Ovary (tissue), 7 donors: ENCODE measurements at regions not wholly inside any gene's neighbourhood (a gene's known extent, or its start where the extent isn't known, plus 50 kb on each side); places are given as distances from the start of the nearest gene placed in this dataset.

Experiments
- DNase-seq, 5 donors: peaks; one replicate each; pipeline ENCODE4 v3.0.0-alpha.2; 2019 to 2020
- H3K27ac ChIP-seq, 2 donors: fragments of 200-600 bp; one replicate each; pipeline versions ENCODE4 v1.5.1 to v1.8.0; 2019 to 2022
- H3K27me3 ChIP-seq: fragments of 200-600 bp; one replicate; pipeline ENCODE4 v1.8.0; 2022
- H3K36me3 ChIP-seq: fragments of 200-600 bp; sonication (generic); one replicate; pipeline ENCODE4 v1.5.1; 2019
- H3K4me1 ChIP-seq: one replicate; pipeline ENCODE4 v1.8.1; 2013; ENCODE audit warnings: mild to moderate bottlenecking, moderate library complexity; ENCODE audit not compliant: insufficient read depth
- H3K4me3 ChIP-seq: fragments of 200-600 bp; sonication (generic); one replicate; pipeline ENCODE4 v1.5.1; 2017
- H3K9me3 ChIP-seq, 2 donors: fragments of 200-600 bp in 1 of 2; sonication (generic) in 1 of 2; one replicate each; pipeline versions ENCODE4 v1.5.1 to v1.8.1; 2013 to 2019; ENCODE audit warnings: mild to moderate bottlenecking in 1 of 2, moderate library complexity in 1 of 2
- EP300 ChIP-seq: sonication (generic); formaldehyde crosslinking; IDR thresholded peaks from one replicate; pipeline ENCODE4 v1.6.1; 2017; ENCODE audit warnings: antibody characterized with exemption
- POLR2A ChIP-seq: fragments of 450-650 bp; IDR thresholded peaks from one replicate; pipeline ENCODE4 v1.6.1; 2017; ENCODE audit warnings: antibody characterized with exemption, mild to moderate bottlenecking, moderate library complexity
- WGBS, 3 donors: extraction: QIAGEN DNeasy Blood & Tissue Kit in 1 of 3; methylation state at CpG; one replicate each; pipeline versions ENCODE4 v1.1.5 to v1.1.7; 2013 to 2017; 5-methylcytosine and 5-hydroxymethylcytosine counted together
- intact Hi-C, 4 donors: fragments of 100-400 bp; cut with DNase I; formaldehyde crosslinking; loops; one replicate each; pipeline versions ENCODE4 v1.11.0 to v1.15.1; 2022 to 2023
- TF ChIP-seq, protein P1 (sequence below), 3 donors: fragments of 450-650 bp in 2 of 3; fragments of 200-600 bp in 1 of 3; IDR thresholded peaks; one replicate each; pipeline versions ENCODE4 v1.5.1 to v1.8.0; 2016 to 2022; ENCODE audit warnings: antibody characterized with exemption in 3 of 3, mild to moderate bottlenecking in 1 of 3
- donor health status: DM: no; HTN: no; CAD: no; lungs with moderate emphysema.
- donor health status: DM: no; HTN: no; CAD: no.
- donor health status: Bipolar disorder and iron deficiency.
- donor health status: DM: no; HTN: no; CAD: no.
- donor health status: DM: yes; HTN: yes; CAD: no.

DNA sequence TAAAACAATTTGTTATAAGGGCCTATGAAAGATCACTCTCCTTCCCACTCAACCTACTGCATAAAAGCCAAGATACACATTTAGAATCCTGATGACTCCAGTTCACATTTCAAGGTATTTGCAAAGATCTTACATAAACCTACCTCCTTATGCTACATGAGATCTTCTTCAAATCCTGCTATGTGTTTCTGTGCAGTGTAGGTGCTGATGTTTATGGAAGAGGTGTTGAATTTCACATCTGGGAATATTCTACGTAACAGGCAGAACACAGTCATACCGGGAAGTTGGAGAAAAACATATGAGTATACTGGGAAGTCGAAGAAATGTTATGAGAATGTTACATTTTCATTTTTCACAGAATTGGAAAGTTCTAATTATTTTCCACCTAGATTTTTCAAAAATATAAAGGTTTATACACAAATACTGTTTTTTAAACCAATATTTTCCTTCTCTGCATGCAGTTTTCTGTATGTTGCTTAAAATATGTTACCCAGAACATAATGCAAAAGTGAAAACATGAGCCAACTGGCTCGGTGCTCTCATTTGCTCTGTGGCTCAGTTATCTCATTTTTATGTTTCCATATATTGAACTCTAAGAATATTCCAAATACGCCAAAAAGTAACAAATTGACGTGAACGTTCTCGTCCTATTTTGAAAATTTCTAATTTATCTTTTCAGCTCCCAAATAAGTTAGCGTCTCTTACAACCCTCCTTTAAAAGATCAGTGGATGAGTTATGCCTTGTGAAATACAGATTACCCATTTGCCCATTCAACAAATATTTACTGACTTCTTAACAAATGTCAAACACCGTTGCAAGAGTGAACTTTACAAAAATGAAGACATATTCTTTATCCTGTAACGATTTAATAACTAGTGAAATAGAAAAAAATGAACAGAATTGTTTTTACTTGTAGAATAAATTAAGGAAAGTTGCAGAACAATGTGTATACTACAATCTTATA, 899.3 kb downstream of the STIM2 start:
- Histone ChIP-seq H3K27ac (no peak overlapping the region), H3K27me3 (no peaks in the 10 kb centered on the region), H3K4me3 (no peak overlapping the region), H3K4me1 (no peaks in the 10 kb centered on the region), H3K36me3 (no peaks in the 10 kb centered on the region), H3K9me3 (no peaks in the 10 kb centered on the region)
- WGBS, 3 donors = 73 to 85% (median 74%) methylated on average over 11 of the region's 11 CpGs
- TF ChIP-seq EP300 (no peak), POLR2A (no peak)
- TF ChIP-seq, protein P1, sequence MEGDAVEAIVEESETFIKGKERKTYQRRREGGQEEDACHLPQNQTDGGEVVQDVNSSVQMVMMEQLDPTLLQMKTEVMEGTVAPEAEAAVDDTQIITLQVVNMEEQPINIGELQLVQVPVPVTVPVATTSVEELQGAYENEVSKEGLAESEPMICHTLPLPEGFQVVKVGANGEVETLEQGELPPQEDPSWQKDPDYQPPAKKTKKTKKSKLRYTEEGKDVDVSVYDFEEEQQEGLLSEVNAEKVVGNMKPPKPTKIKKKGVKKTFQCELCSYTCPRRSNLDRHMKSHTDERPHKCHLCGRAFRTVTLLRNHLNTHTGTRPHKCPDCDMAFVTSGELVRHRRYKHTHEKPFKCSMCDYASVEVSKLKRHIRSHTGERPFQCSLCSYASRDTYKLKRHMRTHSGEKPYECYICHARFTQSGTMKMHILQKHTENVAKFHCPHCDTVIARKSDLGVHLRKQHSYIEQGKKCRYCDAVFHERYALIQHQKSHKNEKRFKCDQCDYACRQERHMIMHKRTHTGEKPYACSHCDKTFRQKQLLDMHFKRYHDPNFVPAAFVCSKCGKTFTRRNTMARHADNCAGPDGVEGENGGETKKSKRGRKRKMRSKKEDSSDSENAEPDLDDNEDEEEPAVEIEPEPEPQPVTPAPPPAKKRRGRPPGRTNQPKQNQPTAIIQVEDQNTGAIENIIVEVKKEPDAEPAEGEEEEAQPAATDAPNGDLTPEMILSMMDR (IDR thresholded peaks at IDR 0.05) = no peak
- intact Hi-C loops = no loop called here
- no peak for DNase-seq

DNA sequence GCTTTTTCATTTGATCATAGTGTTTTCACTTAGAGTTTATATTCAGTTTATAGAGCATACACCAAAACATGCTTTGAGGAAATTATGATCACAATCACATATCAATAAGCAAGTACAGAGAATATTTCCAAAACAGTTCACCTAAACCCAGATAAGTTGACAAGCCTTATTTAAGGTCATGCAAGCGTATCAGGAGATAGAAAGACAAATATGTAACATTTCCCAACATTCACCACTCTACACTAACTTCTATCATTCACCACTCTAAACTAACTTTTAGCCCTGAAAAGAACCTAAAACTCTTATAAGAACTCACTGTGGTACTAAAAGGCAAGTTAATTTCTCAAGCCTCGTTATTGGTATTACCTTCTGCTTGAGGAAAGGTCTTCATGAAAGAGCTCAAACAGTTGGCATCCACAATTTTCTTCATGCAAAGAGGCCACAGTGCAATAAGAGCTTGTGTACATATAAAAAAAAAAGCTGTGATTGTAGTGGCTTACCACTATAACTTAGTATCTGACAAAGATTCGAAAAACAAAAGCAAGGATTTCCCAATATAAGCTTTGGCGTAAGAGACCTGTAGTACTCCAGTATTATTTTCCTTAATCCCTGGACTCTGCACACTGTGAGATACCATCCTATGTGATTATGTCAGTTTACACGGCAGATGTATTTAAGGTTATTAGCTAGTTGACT, 903.3 kb downstream of the STIM2 start:
- no peak overlapping the region for H3K4me3 ChIP-seq
- H3K4me1 ChIP-seq = no peaks in the 10 kb centered on the region
- no peak for DNase-seq
- intact Hi-C loops = no loop called here
- no peaks in the 10 kb centered on the region for H3K36me3 ChIP-seq
- H3K27me3 ChIP-seq = no peaks in the 10 kb centered on the region
- TF ChIP-seq EP300 (no peak), POLR2A (no peak)
- TF ChIP-seq, protein P1 (IDR thresholded peaks at IDR 0.05) = no peak
- no peaks in the 10 kb centered on the region for H3K9me3 ChIP-seq
- H3K27ac ChIP-seq = no peak overlapping the region
- WGBS, 3 donors = 51 to 62% (median 57%) methylated on average over 5 of the region's 5 CpGs

DNA sequence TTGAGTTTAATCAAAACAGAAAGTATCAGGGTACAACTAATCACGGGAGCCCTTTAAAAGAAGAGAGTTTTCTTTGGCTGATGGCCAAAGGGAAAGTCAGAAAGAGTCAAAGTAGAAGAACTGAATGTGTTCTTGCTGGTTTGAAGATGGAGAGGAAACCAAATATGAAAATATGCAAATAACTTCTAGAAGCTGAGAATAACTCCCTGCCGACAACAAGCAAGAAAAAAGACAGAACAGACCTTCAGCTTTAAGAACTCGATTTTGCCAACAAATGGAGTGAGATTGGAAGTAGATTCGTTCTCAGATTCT, 903.8 kb downstream of the STIM2 start:
- no peak for DNase-seq
- Histone ChIP-seq H3K27me3 (no peaks in the 10 kb centered on the region), H3K27ac (no peak overlapping the region), H3K4me3 (no peak overlapping the region), H3K4me1 (no peaks in the 10 kb centered on the region), H3K9me3 (no peaks in the 10 kb centered on the region), H3K36me3 (no peaks in the 10 kb centered on the region)
- 3 to 19% (median 13%) methylated on average over 4 of the region's 4 CpGs for WGBS, 3 donors
- intact Hi-C loops = no loop called here
- no peak for TF ChIP-seq EP300
- TF ChIP-seq, protein P1 (IDR thresholded peaks at IDR 0.05) = no peak
- no peak for TF ChIP-seq POLR2A

- H3K9me3 ChIP-seq = no peaks in the 10 kb centered on the region
- no peak overlapping the region for H3K4me3 ChIP-seq
- no peaks in the 10 kb centered on the region for H3K4me1 ChIP-seq
- intact Hi-C loops = no loop called here
- WGBS, 3 donors = 83 to 93% (median 91%) methylated on average over 7 of the region's 7 CpGs
- DNase-seq = no peak
- H3K27me3 ChIP-seq = no peaks in the 10 kb centered on the region
- no peak overlapping the region for H3K27ac ChIP-seq
- no peak for TF ChIP-seq POLR2A
- TF ChIP-seq, protein P1 (IDR thresholded peaks at IDR 0.05) = no peak
- no peak for TF ChIP-seq EP300
- no peaks in the 10 kb centered on the region for H3K36me3 ChIP-seq
Measured at GRCh38 chr4:27770895-27771294, 910.3 kb downstream of the STIM2 start.
